T-helper 17 cell (primary cell): ENCODE measurements at regions not wholly inside any gene's neighbourhood (a gene's known extent, or its start where the extent isn't known, plus 50 kb on each side); places are given as distances from the start of the nearest gene placed in this dataset.

ENCODE experiments used
- ATAC-seq: fragments of 150-1000 bp; cut with Tn5 transposase; 2 replicates; pipeline ENCODE4 v1.10.0; 2021; ENCODE audit warnings: mild to moderate bottlenecking, moderate library complexity
- DNase-seq, 3 donors: peaks; one replicate each; pipeline versions ENCODE4 v3.0.0 to v3.0.0-alpha.2; 2020 to 2021
- H3K9me3 ChIP-seq: one replicate; pipeline ENCODE4 v1.7.0; 2013; ENCODE audit warnings: low read length, mild to moderate bottlenecking; ENCODE audit not compliant: control insufficient read depth, poor library complexity, severe bottlenecking
- H3K27ac Mint-ChIP-seq: one replicate; pipeline ENCODE4 v1.8.0; 2022; ENCODE audit warnings: mild to moderate bottlenecking, moderate library complexity, mixed read lengths
- H3K27me3 Mint-ChIP-seq: one replicate; pipeline ENCODE4 v1.8.0; 2022; ENCODE audit warnings: mixed read lengths
- H3K36me3 Mint-ChIP-seq: one replicate; pipeline ENCODE4 v1.8.0; 2022; ENCODE audit warnings: low read depth, mixed read lengths
- H3K4me1 Mint-ChIP-seq: one replicate; pipeline ENCODE4 v1.8.0; 2022; ENCODE audit warnings: mild to moderate bottlenecking, mixed read lengths
- H3K4me3 Mint-ChIP-seq: one replicate; pipeline ENCODE4 v1.8.0; 2022; ENCODE audit warnings: mild to moderate bottlenecking, moderate library complexity, mixed read lengths

DNA sequence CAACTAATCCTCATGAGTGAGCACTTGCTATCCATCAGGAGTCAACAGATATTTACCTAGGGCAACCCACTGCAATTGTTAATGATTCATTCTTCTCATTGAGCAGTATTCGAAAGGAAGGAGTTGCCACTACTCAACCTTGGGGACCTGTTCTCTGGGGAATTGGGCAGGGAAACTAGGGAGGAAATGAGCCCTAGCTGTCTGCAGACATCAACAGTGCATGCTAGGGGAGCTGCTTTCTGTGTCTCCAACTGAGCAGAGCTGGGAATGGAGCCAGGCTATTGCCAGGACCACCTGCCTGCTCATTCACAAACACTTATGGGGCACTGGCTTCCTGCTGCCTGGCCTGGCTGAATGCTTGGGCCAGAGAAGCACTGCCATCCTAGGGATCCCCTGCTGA is 183.4 kb downstream of the TMEM38B start:
- H3K36me3 Mint-ChIP-seq = no peaks in the 10 kb centered on the region
- DNase-seq = no peak
- H3K4me3 Mint-ChIP-seq = no peak overlapping the region
- peaks cover 4% of the 10 kb centered on the region for H3K4me1 Mint-ChIP-seq
- ATAC-seq = no peak
- no peaks in the 10 kb centered on the region for H3K9me3 ChIP-seq
- no peak overlapping the region for H3K27ac Mint-ChIP-seq
- peaks cover 21% of the 10 kb centered on the region for H3K27me3 Mint-ChIP-seq

- peak overlapping the region; percentile 86 for H3K27ac Mint-ChIP-seq
Observed at GRCh38 chr9:105879181-105879580, 184.8 kb downstream of the TMEM38B start.

GRCh38 chr9:105880517-105880916 is 186.2 kb downstream of the TMEM38B start:
- ATAC-seq (no peak), DNase-seq (no peak)
- peaks cover 21% of the 10 kb centered on the region for H3K27me3 Mint-ChIP-seq
- H3K4me1 Mint-ChIP-seq = peaks cover 4% of the 10 kb centered on the region
- H3K36me3 Mint-ChIP-seq = no peaks in the 10 kb centered on the region
- H3K9me3 ChIP-seq = no peaks in the 10 kb centered on the region
- H3K27ac Mint-ChIP-seq = no peak overlapping the region
- H3K4me3 Mint-ChIP-seq = no peak overlapping the region

More at GRCh38 chr9:105879181-105879580, 184.8 kb downstream of the TMEM38B start:
- H3K4me3 Mint-ChIP-seq = no peak overlapping the region
- peaks cover 4% of the 10 kb centered on the region for H3K4me1 Mint-ChIP-seq
- H3K36me3 Mint-ChIP-seq = no peaks in the 10 kb centered on the region
- peaks cover 21% of the 10 kb centered on the region for H3K27me3 Mint-ChIP-seq
- ATAC-seq (no peak), DNase-seq (no peak)
- H3K9me3 ChIP-seq = no peaks in the 10 kb centered on the region

DNA sequence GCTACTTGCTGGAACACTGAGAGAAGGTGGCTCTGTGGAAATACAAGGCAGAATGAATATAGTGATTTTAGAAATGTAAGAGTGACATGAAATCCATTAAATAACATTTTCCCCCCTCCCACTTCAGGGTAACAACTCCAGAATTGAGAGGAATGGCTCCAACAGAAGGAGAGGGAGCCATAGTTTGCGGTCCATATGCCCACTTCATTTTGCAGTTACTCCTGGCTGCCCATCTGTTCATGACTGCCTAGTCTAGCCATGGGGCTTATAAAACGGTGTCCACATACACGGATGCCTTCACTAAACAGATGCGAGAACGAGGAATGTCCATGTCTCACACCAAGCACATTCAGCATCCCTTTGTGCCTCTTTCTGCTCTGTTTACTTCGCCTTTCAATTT is 186.7 kb downstream of the TMEM38B start:
- Mint-ChIP-seq H3K27ac (no peak overlapping the region), H3K36me3 (no peaks in the 10 kb centered on the region)
- ATAC-seq = no peak

GRCh38 chr9:105881654-105882349 is 187.5 kb downstream of the TMEM38B start:
- H3K27me3 Mint-ChIP-seq = peaks cover 21% of the 10 kb centered on the region
- ATAC-seq = peak; percentile 64
- peak; percentile 15 to 38 (median 17) for DNase-seq
- H3K27ac Mint-ChIP-seq = no peak overlapping the region
- no peak overlapping the region for H3K4me3 Mint-ChIP-seq
- H3K36me3 Mint-ChIP-seq = no peaks in the 10 kb centered on the region
- peaks cover 2% of the 10 kb centered on the region for H3K4me1 Mint-ChIP-seq
- no peaks in the 10 kb centered on the region for H3K9me3 ChIP-seq

More for the DNA sequence above, 186.7 kb downstream of the TMEM38B start:
- DNase-seq = no peak
- Mint-ChIP-seq H3K4me3 (no peak overlapping the region), H3K4me1 (peaks cover 2% of the 10 kb centered on the region), H3K27me3 (peaks cover 21% of the 10 kb centered on the region)
- H3K9me3 ChIP-seq = no peaks in the 10 kb centered on the region

DNA sequence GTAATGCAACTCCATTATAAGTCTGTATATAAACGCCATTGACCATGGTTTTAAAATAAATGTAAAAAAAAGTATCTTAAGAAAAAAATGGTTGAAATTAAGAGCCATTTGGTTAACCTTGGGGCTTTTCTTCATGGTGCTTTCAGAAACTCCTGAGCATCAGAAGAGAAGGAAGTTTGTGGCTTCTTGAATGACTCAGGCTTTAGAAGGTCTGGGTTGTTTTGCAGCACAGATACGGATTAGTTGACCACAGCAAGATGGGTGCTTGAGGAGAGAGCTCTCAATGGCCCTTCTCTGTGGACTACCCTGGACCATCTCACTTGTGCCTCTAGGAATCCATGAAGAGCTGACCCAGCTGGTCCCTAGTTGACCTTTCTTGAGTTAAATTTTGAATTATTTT is 189.5 kb downstream of the TMEM38B start:
- no peaks in the 10 kb centered on the region for H3K36me3 Mint-ChIP-seq
- no peak overlapping the region for H3K4me3 Mint-ChIP-seq
- ATAC-seq = peak; percentile 39

DNA sequence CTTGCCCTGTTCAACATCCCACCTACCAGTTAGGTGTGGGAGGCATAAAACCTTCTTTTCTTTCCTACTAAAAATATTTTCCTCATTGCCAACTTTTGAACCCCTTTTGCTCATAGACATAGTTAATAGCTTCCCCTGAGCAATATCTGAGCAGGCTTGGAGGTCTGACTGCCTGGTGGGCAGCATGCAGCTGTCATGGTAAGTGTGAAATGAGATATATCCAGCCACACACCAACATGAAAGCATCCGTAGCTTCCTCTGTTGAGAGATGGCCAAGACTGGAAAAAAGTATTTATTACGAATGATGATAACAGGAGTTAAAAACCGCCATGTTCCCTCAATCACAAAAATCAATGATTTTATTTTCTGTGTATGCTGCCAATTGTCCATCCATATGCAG is 190.1 kb downstream of the TMEM38B start:
- no peak for ATAC-seq
- Mint-ChIP-seq H3K27me3 (peaks cover 21% of the 10 kb centered on the region), H3K4me3 (no peak overlapping the region), H3K36me3 (no peaks in the 10 kb centered on the region), H3K4me1 (no peaks in the 10 kb centered on the region), H3K27ac (no peak overlapping the region)
- no peak for DNase-seq
- no peaks in the 10 kb centered on the region for H3K9me3 ChIP-seq

More for the DNA sequence above, 189.5 kb downstream of the TMEM38B start:
- H3K4me1 Mint-ChIP-seq = no peaks in the 10 kb centered on the region
- no peak for DNase-seq
- no peak overlapping the region for H3K27ac Mint-ChIP-seq
- H3K27me3 Mint-ChIP-seq = peaks cover 22% of the 10 kb centered on the region
- no peaks in the 10 kb centered on the region for H3K9me3 ChIP-seq

DNA sequence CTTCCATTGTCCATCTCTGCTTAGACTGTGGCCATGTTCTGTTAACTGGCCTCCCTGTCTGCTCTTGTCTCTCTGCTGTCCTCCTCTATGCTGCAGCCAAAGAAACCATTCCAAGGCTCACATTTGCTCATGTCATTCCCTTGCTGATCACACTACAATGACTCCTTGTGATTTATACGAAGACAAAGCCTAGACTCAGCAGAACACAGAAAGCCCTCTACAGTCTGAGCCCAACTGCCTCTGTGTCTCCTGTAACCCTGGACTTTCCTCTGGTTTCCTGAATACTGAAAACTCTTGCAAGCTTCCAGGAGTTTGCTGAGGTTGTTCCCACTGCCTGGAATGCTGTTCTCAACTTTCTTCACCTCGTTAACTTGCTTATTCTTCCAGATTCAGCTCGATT is 191.8 kb downstream of the TMEM38B start:
- no peak overlapping the region for H3K27ac Mint-ChIP-seq
- no peak overlapping the region for H3K4me3 Mint-ChIP-seq
- H3K4me1 Mint-ChIP-seq = no peaks in the 10 kb centered on the region
- H3K9me3 ChIP-seq = no peaks in the 10 kb centered on the region
- DNase-seq = no peak
- H3K36me3 Mint-ChIP-seq = no peaks in the 10 kb centered on the region
- no peak for ATAC-seq
- H3K27me3 Mint-ChIP-seq = peaks cover 15% of the 10 kb centered on the region

- Mint-ChIP-seq H3K27me3 (peaks cover 16% of the 10 kb centered on the region), H3K27ac (no peak overlapping the region), H3K4me3 (no peak overlapping the region), H3K36me3 (no peaks in the 10 kb centered on the region), H3K4me1 (no peaks in the 10 kb centered on the region)
- ATAC-seq = no peak
- DNase-seq = no peak
- H3K9me3 ChIP-seq = no peaks in the 10 kb centered on the region
Observed at GRCh38 chr9:105887679-105888078, 193.3 kb downstream of the TMEM38B start.

- Mint-ChIP-seq H3K27me3 (peaks cover 23% of the 10 kb centered on the region), H3K36me3 (no peaks in the 10 kb centered on the region), H3K27ac (no peak overlapping the region), H3K4me3 (no peak overlapping the region), H3K4me1 (no peaks in the 10 kb centered on the region)
- ATAC-seq = no peak
- H3K9me3 ChIP-seq = no peaks in the 10 kb centered on the region
- no peak for DNase-seq
Observed at GRCh38 chr9:105890046-105890822, 195.9 kb downstream of the TMEM38B start.

- Mint-ChIP-seq H3K27ac (no peak overlapping the region), H3K27me3 (peaks cover 8% of the 10 kb centered on the region)
- no peak for DNase-seq
Observed at GRCh38 chr9:105900123-105900522, 205.8 kb downstream of the TMEM38B start.

DNA sequence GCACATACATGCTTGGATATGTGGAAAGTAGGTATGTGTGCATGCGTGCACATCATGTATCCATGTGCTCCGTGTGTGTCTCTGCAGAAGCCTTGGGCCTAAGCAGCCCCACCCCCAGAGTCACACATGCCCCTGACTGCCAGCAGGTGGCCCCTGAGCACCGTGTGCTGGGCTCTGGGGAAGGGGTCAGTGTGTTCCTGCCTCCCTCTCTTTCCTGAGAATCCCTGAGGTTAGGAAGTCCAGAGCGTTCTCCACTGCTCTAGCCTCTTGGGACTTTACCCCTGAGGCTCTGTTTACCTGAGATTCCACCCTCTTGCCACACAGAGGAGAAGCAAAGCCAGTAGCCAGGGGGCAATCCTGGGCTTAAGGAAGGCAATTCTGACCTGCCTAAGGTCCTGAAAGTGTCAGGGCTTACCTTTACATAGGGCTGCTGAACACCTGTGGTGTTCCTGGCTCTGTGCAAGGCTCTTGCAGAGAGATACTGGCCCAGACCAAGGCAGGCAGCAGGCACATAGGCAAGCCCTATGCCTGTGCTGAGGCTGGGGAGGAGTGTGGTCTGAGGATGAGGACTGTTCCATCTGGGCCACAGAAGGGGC is 207.3 kb downstream of the TMEM38B start:
- Mint-ChIP-seq H3K27ac (no peak overlapping the region), H3K36me3 (peaks cover 3% of the 10 kb centered on the region), H3K4me3 (no peak overlapping the region), H3K4me1 (no peaks in the 10 kb centered on the region), H3K27me3 (peaks cover 8% of the 10 kb centered on the region)
- H3K9me3 ChIP-seq = no peaks in the 10 kb centered on the region
- DNase-seq (no peak), ATAC-seq (no peak)

More at GRCh38 chr9:105900123-105900522, 205.8 kb downstream of the TMEM38B start:
- H3K4me3 Mint-ChIP-seq = no peak overlapping the region
- H3K9me3 ChIP-seq = no peaks in the 10 kb centered on the region
- H3K36me3 Mint-ChIP-seq = peaks cover 3% of the 10 kb centered on the region
- no peaks in the 10 kb centered on the region for H3K4me1 Mint-ChIP-seq
- ATAC-seq = no peak

GRCh38 chr9:105908069-105908468 is 213.7 kb downstream of the TMEM38B start:
- peaks cover 5% of the 10 kb centered on the region for H3K27me3 Mint-ChIP-seq
- no peak overlapping the region for H3K4me3 Mint-ChIP-seq
- no peak overlapping the region for H3K27ac Mint-ChIP-seq
- H3K9me3 ChIP-seq = no peaks in the 10 kb centered on the region
- DNase-seq = no peak
- ATAC-seq = no peak
- no peaks in the 10 kb centered on the region for H3K36me3 Mint-ChIP-seq
- no peaks in the 10 kb centered on the region for H3K4me1 Mint-ChIP-seq
